ENCODE measurements at regions not wholly inside any gene's neighbourhood (a gene's known extent, or its start where the extent isn't known, plus 50 kb on each side); places are given as distances from the start of the nearest gene placed in this dataset.

DNA sequence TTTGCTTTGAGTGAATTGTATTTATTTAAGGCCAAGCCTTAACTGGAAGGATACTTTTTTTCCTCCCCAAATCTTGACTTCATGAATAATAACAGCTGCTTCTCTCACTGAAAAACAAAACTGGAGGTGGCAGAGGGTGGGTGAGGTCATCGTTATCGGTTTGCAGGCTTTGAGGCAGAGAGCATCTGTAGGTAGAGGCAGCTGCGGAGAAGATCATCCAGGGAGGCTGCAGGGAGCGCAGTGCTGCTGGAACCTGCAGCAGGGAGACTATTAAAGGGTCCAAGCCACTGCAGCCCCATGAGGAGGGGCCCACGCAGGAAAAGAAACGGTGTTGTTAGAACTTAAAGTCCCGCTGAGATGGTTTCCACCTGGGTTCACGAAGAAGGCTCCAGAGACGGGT is 112.1 kb upstream of the SDK1 start (continued):
- TF ChIP-seq GATA3 (IDR thresholded peaks at IDR 0.05; ENCODE audit: borderline replicate concordance) (no peak), CBX8 (IDR thresholded peaks at IDR 0.05) (no peak), FOSL2 (IDR thresholded peaks at IDR 0.05) (no peak), FOSL2 (CRISPR knock-in tag; IDR thresholded peaks at IDR 0.05) (no peak), HDAC2 (IDR thresholded peaks at IDR 0.05) (no peak), POLR2AphosphoS2 (conservative IDR thresholded peaks at IDR 0.05; ENCODE audit: low read length) (no peak), ESRRA (IDR thresholded peaks at IDR 0.05; ENCODE audit: borderline replicate concordance, low read length) (no peak), HOXB13 (CRISPR knock-in tag; IDR thresholded peaks at IDR 0.05; ENCODE audit: low read depth) (no peak), BHLHE40 (IDR thresholded peaks at IDR 0.05; ENCODE audit: low read depth, low read length) (no peak)
- TF ChIP-seq, protein P1, sequence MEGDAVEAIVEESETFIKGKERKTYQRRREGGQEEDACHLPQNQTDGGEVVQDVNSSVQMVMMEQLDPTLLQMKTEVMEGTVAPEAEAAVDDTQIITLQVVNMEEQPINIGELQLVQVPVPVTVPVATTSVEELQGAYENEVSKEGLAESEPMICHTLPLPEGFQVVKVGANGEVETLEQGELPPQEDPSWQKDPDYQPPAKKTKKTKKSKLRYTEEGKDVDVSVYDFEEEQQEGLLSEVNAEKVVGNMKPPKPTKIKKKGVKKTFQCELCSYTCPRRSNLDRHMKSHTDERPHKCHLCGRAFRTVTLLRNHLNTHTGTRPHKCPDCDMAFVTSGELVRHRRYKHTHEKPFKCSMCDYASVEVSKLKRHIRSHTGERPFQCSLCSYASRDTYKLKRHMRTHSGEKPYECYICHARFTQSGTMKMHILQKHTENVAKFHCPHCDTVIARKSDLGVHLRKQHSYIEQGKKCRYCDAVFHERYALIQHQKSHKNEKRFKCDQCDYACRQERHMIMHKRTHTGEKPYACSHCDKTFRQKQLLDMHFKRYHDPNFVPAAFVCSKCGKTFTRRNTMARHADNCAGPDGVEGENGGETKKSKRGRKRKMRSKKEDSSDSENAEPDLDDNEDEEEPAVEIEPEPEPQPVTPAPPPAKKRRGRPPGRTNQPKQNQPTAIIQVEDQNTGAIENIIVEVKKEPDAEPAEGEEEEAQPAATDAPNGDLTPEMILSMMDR (IDR thresholded peaks at IDR 0.05) = no peak

DNA sequence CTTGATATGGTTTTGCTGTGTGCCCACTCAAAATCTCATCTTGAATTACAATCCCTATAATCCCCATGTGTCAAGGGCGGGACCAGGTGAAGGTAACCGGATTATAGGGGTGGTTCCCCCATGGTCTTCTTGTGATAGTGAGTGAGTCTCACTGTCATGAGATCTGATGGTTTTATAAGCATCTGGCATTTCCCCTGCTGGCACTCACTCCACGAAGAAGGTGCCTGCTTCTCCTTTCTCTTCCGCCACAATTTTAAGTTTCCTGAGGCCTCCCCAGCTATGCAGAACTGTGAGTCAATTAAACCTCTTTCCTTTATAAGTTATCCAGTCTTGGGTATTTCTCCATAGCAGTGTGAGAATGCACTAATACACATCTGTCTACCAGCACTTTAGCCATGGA is 109.5 kb upstream of the SDK1 start:
- FAIRE-seq (no peak), DNase-seq (ENCODE audit: low read depth in 1 of 2, low spot score in 1 of 2) (no peak), ATAC-seq (no peak)
- Histone ChIP-seq H3K27ac (no peak overlapping the region), H3K4me3 (no peak overlapping the region), H3K4me1 (peaks cover 13% of the 10 kb centered on the region; the same call in 2 of the 3 replicates), H3K4me2 (no peak overlapping the region), H3K9me3 (no peaks in the 10 kb centered on the region)
- WGBS (ENCODE audit: missing lambda C conversion rate) = 80% methylated on average over 4 of the region's 4 CpGs
- ChIA-PET CTCF (no interaction called here), POLR2A (no interaction called here)
- TF ChIP-seq, protein P2, sequence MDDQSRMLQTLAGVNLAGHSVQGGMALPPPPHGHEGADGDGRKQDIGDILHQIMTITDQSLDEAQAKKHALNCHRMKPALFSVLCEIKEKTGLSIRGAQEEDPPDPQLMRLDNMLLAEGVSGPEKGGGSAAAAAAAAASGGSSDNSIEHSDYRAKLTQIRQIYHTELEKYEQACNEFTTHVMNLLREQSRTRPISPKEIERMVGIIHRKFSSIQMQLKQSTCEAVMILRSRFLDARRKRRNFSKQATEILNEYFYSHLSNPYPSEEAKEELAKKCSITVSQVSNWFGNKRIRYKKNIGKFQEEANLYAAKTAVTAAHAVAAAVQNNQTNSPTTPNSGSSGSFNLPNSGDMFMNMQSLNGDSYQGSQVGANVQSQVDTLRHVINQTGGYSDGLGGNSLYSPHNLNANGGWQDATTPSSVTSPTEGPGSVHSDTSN (IDR thresholded peaks at IDR 0.05) = no peak
- TF ChIP-seq HOXB13 (CRISPR knock-in tag; IDR thresholded peaks at IDR 0.05; ENCODE audit: low read depth) (no peak), EHF (CRISPR knock-in tag; IDR thresholded peaks at IDR 0.05) (no peak), ZSCAN20 (CRISPR knock-in tag; IDR thresholded peaks at IDR 0.05) (no peak), ZFP36 (IDR thresholded peaks at IDR 0.05; ENCODE audit: borderline replicate concordance, partially characterized antibody) (no peak), HEYL (CRISPR knock-in tag; IDR thresholded peaks at IDR 0.05) (no peak), POLR2AphosphoS2 (conservative IDR thresholded peaks at IDR 0.05; ENCODE audit: low read length) (no peak), KDM1A (IDR thresholded peaks at IDR 0.05; ENCODE audit: low read depth) (no peak), RNF2 (IDR thresholded peaks at IDR 0.05; ENCODE audit: borderline replicate concordance, low read depth) (no peak)
- TF ChIP-seq, protein P1 (IDR thresholded peaks at IDR 0.05) = no peak
- TF ChIP-seq, protein P3, sequence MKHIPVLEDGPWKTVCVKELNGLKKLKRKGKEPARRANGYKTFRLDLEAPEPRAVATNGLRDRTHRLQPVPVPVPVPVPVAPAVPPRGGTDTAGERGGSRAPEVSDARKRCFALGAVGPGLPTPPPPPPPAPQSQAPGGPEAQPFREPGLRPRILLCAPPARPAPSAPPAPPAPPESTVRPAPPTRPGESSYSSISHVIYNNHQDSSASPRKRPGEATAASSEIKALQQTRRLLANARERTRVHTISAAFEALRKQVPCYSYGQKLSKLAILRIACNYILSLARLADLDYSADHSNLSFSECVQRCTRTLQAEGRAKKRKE (CRISPR knock-in tag; IDR thresholded peaks at IDR 0.05; ENCODE audit: low read depth) = no peak
- TF ChIP-seq, protein P4, sequence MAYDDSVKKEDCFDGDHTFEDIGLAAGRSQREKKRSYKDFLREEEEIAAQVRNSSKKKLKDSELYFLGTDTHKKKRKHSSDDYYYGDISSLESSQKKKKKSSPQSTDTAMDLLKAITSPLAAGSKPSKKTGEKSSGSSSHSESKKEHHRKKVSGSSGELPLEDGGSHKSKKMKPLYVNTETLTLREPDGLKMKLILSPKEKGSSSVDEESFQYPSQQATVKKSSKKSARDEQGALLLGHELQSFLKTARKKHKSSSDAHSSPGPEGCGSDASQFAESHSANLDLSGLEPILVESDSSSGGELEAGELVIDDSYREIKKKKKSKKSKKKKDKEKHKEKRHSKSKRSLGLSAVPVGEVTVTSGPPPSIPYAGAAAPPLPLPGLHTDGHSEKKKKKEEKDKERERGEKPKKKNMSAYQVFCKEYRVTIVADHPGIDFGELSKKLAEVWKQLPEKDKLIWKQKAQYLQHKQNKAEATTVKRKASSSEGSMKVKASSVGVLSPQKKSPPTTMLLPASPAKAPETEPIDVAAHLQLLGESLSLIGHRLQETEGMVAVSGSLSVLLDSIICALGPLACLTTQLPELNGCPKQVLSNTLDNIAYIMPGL (CRISPR knock-in tag; IDR thresholded peaks at IDR 0.05; ENCODE audit: borderline replicate concordance) = no peak
- TF ChIP-seq, protein P5, sequence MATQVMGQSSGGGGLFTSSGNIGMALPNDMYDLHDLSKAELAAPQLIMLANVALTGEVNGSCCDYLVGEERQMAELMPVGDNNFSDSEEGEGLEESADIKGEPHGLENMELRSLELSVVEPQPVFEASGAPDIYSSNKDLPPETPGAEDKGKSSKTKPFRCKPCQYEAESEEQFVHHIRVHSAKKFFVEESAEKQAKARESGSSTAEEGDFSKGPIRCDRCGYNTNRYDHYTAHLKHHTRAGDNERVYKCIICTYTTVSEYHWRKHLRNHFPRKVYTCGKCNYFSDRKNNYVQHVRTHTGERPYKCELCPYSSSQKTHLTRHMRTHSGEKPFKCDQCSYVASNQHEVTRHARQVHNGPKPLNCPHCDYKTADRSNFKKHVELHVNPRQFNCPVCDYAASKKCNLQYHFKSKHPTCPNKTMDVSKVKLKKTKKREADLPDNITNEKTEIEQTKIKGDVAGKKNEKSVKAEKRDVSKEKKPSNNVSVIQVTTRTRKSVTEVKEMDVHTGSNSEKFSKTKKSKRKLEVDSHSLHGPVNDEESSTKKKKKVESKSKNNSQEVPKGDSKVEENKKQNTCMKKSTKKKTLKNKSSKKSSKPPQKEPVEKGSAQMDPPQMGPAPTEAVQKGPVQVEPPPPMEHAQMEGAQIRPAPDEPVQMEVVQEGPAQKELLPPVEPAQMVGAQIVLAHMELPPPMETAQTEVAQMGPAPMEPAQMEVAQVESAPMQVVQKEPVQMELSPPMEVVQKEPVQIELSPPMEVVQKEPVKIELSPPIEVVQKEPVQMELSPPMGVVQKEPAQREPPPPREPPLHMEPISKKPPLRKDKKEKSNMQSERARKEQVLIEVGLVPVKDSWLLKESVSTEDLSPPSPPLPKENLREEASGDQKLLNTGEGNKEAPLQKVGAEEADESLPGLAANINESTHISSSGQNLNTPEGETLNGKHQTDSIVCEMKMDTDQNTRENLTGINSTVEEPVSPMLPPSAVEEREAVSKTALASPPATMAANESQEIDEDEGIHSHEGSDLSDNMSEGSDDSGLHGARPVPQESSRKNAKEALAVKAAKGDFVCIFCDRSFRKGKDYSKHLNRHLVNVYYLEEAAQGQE (IDR thresholded peaks at IDR 0.05) = no peak

All from A549 (cell line).